Suppressor macrophage treated with lipopolysaccharide for 1 hour (primary cell): ENCODE measurements at regions not wholly inside any gene's neighbourhood (a gene's known extent, or its start where the extent isn't known, plus 50 kb on each side); places are given as distances from the start of the nearest gene placed in this dataset.
"Not testable (repeated sequence)": the region's sequence is repeated elsewhere in the genome, so short reads cannot be mapped to it uniquely, and the experiment has no call there.

Experiments used
- DNase-seq, 3 donors: peaks; one replicate each; pipeline ENCODE4 v3.0.0-alpha.2; 2020 to 2022

GRCh38 chr7:136114467-136114866, 137.3 kb upstream of the MTPN start:
- DNase-seq: not testable (repeated sequence)

- not testable (repeated sequence) for DNase-seq
Measured at GRCh38 chr7:136109037-136109436, 131.9 kb upstream of the MTPN start.

GRCh38 chr7:136105191-136105590, 128.0 kb upstream of the MTPN start:
- DNase-seq: no peak

GRCh38 chr7:136104269-136104603, 127.1 kb upstream of the MTPN start:
- no peak for DNase-seq

GRCh38 chr7:136103545-136104268, 126.5 kb upstream of the MTPN start:
- no peak for DNase-seq

- no peak for DNase-seq
Measured at GRCh38 chr7:136102881-136103280, 125.7 kb upstream of the MTPN start.

- not testable (repeated sequence) for DNase-seq
Measured at GRCh38 chr7:136092714-136093113, 115.6 kb upstream of the MTPN start.

- DNase-seq: no peak
Measured at GRCh38 chr7:136087881-136088280, 110.7 kb upstream of the MTPN start.

GRCh38 chr7:136086712-136087111, 109.6 kb upstream of the MTPN start:
- DNase-seq: no peak

- no peak for DNase-seq
Measured at GRCh38 chr7:136079934-136080333, 102.8 kb upstream of the MTPN start.

GRCh38 chr7:136079478-136079892, 102.3 kb upstream of the MTPN start:
- no peak for DNase-seq

GRCh38 chr7:136079066-136079465, 101.9 kb upstream of the MTPN start:
- DNase-seq: no peak

GRCh38 chr7:136078630-136079029, 101.5 kb upstream of the MTPN start:
- DNase-seq: no peak

GRCh38 chr7:136076954-136077353, 99.8 kb upstream of the MTPN start:
- no peak for DNase-seq

- no peak for DNase-seq
Measured at GRCh38 chr7:136074843-136075242, 97.7 kb upstream of the MTPN start.

- no peak for DNase-seq
Measured at GRCh38 chr7:136072447-136072846, 95.3 kb upstream of the MTPN start.

GRCh38 chr7:136070736-136071505, 93.8 kb upstream of the MTPN start:
- no peak for DNase-seq

GRCh38 chr7:136069840-136070529, 92.8 kb upstream of the MTPN start:
- no peak for DNase-seq

- no peak for DNase-seq
Measured at GRCh38 chr7:136067277-136067676, 90.1 kb upstream of the MTPN start.

- no peak for DNase-seq
Measured at GRCh38 chr7:136066304-136067143, 89.4 kb upstream of the MTPN start.

- no peak for DNase-seq
Measured at GRCh38 chr7:136064627-136065237, 87.6 kb upstream of the MTPN start.

GRCh38 chr7:136064081-136064480, 86.9 kb upstream of the MTPN start:
- DNase-seq: no peak

GRCh38 chr7:136063326-136063666, 86.1 kb upstream of the MTPN start:
- no peak for DNase-seq
